MM.1S (cell line): ENCODE measurements at regions not wholly inside any gene's neighbourhood (a gene's known extent, or its start where the extent isn't known, plus 50 kb on each side); places are given as distances from the start of the nearest gene placed in this dataset.

ENCODE experiments used
- EZH2 ChIP-seq: fragments of 300-600 bp; sonication (generic); optimal IDR thresholded peaks from 2 replicates; pipeline ENCODE3; 2017; ENCODE audit warnings: low read depth, mild to moderate bottlenecking, antibody characterized with exemption, low read length, mixed read lengths
- EZH2phosphoT487 ChIP-seq: fragments of 300-600 bp; sonication (generic); IDR thresholded peaks from 2 replicates; pipeline ENCODE4 v1.6.1; 2018; ENCODE audit warnings: antibody characterized with exemption, low read length
- TF ChIP-seq, protein P1 (sequence below): fragments of 300-600 bp; sonication (generic); IDR thresholded peaks from 2 replicates; pipeline ENCODE4 v1.5.1; 2016; ENCODE audit warnings: antibody characterized with exemption, low read length, mixed read lengths

DNA sequence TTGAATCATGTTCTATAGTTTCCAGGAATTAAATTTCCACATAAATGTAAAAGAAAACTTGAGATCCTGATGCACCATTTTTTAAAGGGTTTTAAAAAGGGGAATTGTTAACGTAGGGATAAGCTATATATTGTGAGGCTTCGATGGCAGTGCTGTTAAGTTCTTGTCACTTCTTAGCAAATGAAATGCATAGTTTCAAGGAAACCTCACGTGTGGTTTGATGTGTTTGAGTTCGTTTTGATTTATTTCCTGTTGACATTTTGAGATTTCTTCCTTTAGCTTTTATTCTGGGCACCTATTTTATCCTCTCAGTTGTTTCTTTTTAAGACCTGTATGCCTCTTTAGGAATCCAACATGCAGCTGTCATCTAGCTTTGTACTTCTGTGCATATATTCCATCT is 301.0 kb downstream of the DOCK8 start:
- TF ChIP-seq, protein P1, sequence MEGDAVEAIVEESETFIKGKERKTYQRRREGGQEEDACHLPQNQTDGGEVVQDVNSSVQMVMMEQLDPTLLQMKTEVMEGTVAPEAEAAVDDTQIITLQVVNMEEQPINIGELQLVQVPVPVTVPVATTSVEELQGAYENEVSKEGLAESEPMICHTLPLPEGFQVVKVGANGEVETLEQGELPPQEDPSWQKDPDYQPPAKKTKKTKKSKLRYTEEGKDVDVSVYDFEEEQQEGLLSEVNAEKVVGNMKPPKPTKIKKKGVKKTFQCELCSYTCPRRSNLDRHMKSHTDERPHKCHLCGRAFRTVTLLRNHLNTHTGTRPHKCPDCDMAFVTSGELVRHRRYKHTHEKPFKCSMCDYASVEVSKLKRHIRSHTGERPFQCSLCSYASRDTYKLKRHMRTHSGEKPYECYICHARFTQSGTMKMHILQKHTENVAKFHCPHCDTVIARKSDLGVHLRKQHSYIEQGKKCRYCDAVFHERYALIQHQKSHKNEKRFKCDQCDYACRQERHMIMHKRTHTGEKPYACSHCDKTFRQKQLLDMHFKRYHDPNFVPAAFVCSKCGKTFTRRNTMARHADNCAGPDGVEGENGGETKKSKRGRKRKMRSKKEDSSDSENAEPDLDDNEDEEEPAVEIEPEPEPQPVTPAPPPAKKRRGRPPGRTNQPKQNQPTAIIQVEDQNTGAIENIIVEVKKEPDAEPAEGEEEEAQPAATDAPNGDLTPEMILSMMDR = no peak
- no peak for TF ChIP-seq EZH2phosphoT487
- no peak for TF ChIP-seq EZH2
